ENCODE measurements at regions not wholly inside any gene's neighbourhood (a gene's known extent, or its start where the extent isn't known, plus 50 kb on each side); places are given as distances from the start of the nearest gene placed in this dataset.
A peak's percentile ranks its signal among the peaks of the same experiment; 100 is the strongest.

DNA sequence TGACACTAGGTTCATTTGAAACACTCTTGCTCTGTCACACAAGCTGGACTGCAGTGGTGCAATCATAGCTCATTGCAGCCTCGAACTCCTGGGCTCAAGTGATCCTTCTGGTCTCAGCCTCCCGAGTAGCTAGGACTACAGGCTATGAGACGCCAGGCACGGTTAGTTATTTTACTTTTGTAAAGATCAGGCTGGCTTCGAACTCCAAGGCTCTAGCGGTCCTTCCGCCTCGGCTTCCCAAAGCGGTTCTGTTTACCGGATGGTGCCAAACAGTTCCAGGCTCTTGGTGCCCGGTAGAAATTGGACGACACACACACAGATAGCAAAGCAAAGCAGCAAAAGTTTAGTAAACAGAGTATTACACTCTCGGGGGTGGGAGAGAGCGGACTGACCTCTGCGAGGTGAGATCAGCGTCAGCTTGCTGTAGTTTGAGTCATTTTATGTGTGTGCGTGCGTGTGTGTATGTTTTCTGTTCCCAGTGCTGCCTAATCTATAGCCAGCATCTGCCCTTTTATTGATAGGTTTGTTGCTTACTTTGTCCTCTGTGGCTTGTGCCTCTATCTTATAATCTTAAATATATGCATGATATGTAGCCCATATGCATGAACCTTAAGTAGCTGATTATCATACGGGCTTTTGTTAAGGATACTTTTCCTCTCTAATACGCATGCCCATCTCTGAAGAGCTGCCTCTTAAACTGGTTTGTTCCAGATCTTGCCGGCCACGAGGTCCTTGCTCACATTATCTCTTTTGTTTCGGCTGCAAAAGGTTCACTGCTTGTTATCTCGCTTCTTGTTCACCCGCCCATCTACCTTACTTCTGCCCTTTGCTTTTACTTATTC lies 75.2 kb downstream of the OR2B2 start (continued):
- TF ChIP-seq, protein P1, sequence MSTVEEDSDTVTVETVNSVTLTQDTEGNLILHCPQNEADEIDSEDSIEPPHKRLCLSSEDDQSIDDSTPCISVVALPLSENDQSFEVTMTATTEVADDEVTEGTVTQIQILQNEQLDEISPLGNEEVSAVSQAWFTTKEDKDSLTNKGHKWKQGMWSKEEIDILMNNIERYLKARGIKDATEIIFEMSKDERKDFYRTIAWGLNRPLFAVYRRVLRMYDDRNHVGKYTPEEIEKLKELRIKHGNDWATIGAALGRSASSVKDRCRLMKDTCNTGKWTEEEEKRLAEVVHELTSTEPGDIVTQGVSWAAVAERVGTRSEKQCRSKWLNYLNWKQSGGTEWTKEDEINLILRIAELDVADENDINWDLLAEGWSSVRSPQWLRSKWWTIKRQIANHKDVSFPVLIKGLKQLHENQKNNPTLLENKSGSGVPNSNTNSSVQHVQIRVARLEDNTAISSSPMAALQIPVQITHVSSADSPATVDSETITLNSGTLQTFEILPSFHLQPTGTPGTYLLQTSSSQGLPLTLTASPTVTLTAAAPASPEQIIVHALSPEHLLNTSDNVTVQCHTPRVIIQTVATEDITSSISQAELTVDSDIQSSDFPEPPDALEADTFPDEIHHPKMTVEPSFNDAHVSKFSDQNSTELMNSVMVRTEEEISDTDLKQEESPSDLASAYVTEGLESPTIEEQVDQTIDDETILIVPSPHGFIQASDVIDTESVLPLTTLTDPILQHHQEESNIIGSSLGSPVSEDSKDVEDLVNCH (CRISPR knock-in tag; IDR thresholded peaks at IDR 0.05) = no peak
- TF ChIP-seq ZSCAN29 (CRISPR knock-in tag; conservative IDR thresholded peaks at IDR 0.05) (0 out of 2 replicates have a peak, but pooled peaks have one; percentile 56), ZNF496 (CRISPR knock-in tag; IDR thresholded peaks at IDR 0.05; ENCODE audit: insufficient replicate concordance) (no peak), SMARCC2 (IDR thresholded peaks at IDR 0.05) (no peak), BRCA1 (CRISPR knock-in tag; IDR thresholded peaks at IDR 0.05) (peak; percentile 49; the same call in 1 of the 2 replicates), ZSCAN20 (CRISPR knock-in tag; IDR thresholded peaks at IDR 0.05; ENCODE audit: borderline replicate concordance) (no peak), ZNF263 (CRISPR knock-in tag; IDR thresholded peaks at IDR 0.05) (peak; percentile 31; the same call in 1 of the 2 replicates), ZNF629 (CRISPR knock-in tag; conservative IDR thresholded peaks at IDR 0.05) (no peak; the same call in 1 of the 2 replicates), ZNF678 (CRISPR knock-in tag; IDR thresholded peaks at IDR 0.05) (0 out of 2 replicates have a peak, but pooled peaks have one; percentile 38), FOXA1 (IDR thresholded peaks at IDR 0.05) (no peak), FOXA1 (CRISPR knock-in tag; IDR thresholded peaks at IDR 0.05) (peak; percentile 51), CEBPZ (IDR thresholded peaks at IDR 0.05; ENCODE audit: low read length) (no peak), RNF2 (conservative IDR thresholded peaks at IDR 0.05; ENCODE audit: low read depth) (no peak), ZFP36L2 (CRISPR knock-in tag; IDR thresholded peaks at IDR 0.05) (peak; percentile 61; the same call in 1 of the 2 replicates), CENPT (CRISPR knock-in tag; IDR thresholded peaks at IDR 0.05; ENCODE audit: low read depth) (no peak), ZNF251 (CRISPR knock-in tag; IDR thresholded peaks at IDR 0.05) (no peak), POGK (CRISPR knock-in tag; conservative IDR thresholded peaks at IDR 0.05) (no peak), HNF4A (CRISPR knock-in tag; IDR thresholded peaks at IDR 0.05) (no peak; the same call in 1 of the 2 replicates), SALL2 (CRISPR knock-in tag; IDR thresholded peaks at IDR 0.05) (no peak), KLF16 (CRISPR knock-in tag; IDR thresholded peaks at IDR 0.05) (no peak)
- TF ChIP-seq, protein P2, sequence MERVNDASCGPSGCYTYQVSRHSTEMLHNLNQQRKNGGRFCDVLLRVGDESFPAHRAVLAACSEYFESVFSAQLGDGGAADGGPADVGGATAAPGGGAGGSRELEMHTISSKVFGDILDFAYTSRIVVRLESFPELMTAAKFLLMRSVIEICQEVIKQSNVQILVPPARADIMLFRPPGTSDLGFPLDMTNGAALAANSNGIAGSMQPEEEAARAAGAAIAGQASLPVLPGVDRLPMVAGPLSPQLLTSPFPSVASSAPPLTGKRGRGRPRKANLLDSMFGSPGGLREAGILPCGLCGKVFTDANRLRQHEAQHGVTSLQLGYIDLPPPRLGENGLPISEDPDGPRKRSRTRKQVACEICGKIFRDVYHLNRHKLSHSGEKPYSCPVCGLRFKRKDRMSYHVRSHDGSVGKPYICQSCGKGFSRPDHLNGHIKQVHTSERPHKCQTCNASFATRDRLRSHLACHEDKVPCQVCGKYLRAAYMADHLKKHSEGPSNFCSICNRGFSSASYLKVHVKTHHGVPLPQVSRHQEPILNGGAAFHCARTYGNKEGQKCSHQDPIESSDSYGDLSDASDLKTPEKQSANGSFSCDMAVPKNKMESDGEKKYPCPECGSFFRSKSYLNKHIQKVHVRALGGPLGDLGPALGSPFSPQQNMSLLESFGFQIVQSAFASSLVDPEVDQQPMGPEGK (CRISPR knock-in tag; IDR thresholded peaks at IDR 0.05) = peak; percentile 5; the same call in 1 of the 2 replicates

Measured in HepG2 (cell line).